ENCODE measurements at regions not wholly inside any gene's neighbourhood (a gene's known extent, or its start where the extent isn't known, plus 50 kb on each side); places are given as distances from the start of the nearest gene placed in this dataset.

DNA sequence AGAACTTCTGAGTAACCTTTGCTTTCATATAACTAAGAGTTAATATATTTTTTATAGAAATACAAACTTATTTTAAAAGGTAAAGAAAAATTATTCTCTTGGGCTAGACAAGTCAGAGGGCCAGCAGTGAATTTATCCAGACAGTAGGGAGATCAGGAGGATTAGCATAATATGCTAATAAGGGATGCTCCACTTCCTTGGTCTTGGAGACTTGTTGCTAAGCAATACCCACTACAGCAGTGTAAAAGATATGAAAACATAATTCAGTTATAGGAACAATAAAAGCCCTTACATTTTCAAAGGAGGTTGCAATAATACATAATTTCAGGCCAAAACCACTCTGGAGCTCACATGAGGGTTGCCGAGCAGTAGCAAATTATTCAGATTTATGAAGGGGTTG is 615.6 kb downstream of the KCNH5 start:
- TF ChIP-seq TCF3 (CRISPR knock-in tag; IDR thresholded peaks at IDR 0.05) (no peak), POU5F1 (IDR thresholded peaks at IDR 0.05; ENCODE audit: borderline replicate concordance, low read depth, low read length, partially characterized antibody) (no peak), HMG20B (CRISPR knock-in tag; IDR thresholded peaks at IDR 0.05) (no peak)
- TF ChIP-seq, protein P1, sequence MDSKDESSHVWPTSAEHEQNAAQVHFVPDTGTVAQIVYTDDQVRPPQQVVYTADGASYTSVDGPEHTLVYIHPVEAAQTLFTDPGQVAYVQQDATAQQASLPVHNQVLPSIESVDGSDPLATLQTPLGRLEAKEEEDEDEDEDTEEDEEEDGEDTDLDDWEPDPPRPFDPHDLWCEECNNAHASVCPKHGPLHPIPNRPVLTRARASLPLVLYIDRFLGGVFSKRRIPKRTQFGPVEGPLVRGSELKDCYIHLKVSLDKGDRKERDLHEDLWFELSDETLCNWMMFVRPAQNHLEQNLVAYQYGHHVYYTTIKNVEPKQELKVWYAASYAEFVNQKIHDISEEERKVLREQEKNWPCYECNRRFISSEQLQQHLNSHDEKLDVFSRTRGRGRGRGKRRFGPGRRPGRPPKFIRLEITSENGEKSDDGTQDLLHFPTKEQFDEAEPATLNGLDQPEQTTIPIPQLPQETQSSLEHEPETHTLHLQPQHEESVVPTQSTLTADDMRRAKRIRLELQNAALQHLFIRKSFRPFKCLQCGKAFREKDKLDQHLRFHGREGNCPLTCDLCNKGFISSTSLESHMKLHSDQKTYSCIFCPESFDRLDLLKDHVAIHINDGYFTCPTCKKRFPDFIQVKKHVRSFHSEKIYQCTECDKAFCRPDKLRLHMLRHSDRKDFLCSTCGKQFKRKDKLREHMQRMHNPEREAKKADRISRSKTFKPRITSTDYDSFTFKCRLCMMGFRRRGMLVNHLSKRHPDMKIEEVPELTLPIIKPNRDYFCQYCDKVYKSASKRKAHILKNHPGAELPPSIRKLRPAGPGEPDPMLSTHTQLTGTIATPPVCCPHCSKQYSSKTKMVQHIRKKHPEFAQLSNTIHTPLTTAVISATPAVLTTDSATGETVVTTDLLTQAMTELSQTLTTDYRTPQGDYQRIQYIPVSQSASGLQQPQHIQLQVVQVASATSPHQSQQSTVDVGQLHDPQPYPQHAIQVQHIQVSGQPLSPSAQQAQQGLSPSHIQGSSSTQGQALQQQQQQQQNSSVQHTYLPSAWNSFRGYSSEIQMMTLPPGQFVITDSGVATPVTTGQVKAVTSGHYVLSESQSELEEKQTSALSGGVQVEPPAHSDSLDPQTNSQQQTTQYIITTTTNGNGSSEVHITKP (IDR thresholded peaks at IDR 0.05; ENCODE audit: partially characterized antibody), result no peak
- TF ChIP-seq, protein P2, sequence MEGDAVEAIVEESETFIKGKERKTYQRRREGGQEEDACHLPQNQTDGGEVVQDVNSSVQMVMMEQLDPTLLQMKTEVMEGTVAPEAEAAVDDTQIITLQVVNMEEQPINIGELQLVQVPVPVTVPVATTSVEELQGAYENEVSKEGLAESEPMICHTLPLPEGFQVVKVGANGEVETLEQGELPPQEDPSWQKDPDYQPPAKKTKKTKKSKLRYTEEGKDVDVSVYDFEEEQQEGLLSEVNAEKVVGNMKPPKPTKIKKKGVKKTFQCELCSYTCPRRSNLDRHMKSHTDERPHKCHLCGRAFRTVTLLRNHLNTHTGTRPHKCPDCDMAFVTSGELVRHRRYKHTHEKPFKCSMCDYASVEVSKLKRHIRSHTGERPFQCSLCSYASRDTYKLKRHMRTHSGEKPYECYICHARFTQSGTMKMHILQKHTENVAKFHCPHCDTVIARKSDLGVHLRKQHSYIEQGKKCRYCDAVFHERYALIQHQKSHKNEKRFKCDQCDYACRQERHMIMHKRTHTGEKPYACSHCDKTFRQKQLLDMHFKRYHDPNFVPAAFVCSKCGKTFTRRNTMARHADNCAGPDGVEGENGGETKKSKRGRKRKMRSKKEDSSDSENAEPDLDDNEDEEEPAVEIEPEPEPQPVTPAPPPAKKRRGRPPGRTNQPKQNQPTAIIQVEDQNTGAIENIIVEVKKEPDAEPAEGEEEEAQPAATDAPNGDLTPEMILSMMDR (IDR thresholded peaks at IDR 0.05 in 2 of 3, conservative IDR thresholded peaks at IDR 0.05 in 1 of 3; ENCODE audit: insufficient read depth in 2 of 3, low read depth in 1 of 3, low read length in 3 of 3), result no peak
